Lung (tissue), 11 donors: ENCODE measurements at regions not wholly inside any gene's neighbourhood (a gene's known extent, or its start where the extent isn't known, plus 50 kb on each side); places are given as distances from the start of the nearest gene placed in this dataset.

Experiments
- ATAC-seq: fragments of 200-7000 bp; cut with Tn5 transposase; one replicate; pipeline ENCODE4 v1.9.1; 2020; ENCODE audit warnings: moderate number of reproducible peaks; ENCODE audit not compliant: insufficient read depth, low FRiP score
- DNase-seq, 3 donors: peaks; one replicate each; pipeline ENCODE4 v3.0.0-alpha.2; 2013 to 2017
- H3K27ac ChIP-seq, 2 donors: one replicate each; pipeline ENCODE4 v1.5.1; 2013; ENCODE audit warnings: mild to moderate bottlenecking in 2 of 2, moderate library complexity in 2 of 2, control low read depth in 1 of 2, inconsistent platforms in 1 of 2, low read depth in 1 of 2, low read length in 1 of 2
- H3K27me3 ChIP-seq, 3 donors: one replicate each; pipeline ENCODE4 v1.5.1; 2013; ENCODE audit warnings: low read length in 2 of 3; ENCODE audit not compliant: control insufficient read depth in 3 of 3, insufficient read depth in 3 of 3
- H3K36me3 ChIP-seq, 4 donors: one replicate each; pipeline ENCODE4 v1.5.1; 2013; ENCODE audit warnings: low read length in 4 of 4, mild to moderate bottlenecking in 1 of 4, moderate library complexity in 1 of 4; ENCODE audit not compliant: control insufficient read depth in 4 of 4, insufficient read depth in 4 of 4
- H3K4me1 ChIP-seq, 5 donors: one replicate each; pipeline ENCODE4 v1.5.1; 2013; ENCODE audit warnings: low read length in 5 of 5, mild to moderate bottlenecking in 2 of 5, moderate library complexity in 1 of 5; ENCODE audit not compliant: control insufficient read depth in 5 of 5, insufficient read depth in 5 of 5
- H3K4me3 ChIP-seq: one replicate; pipeline ENCODE4 v1.5.1; 2013; ENCODE audit warnings: mild to moderate bottlenecking, control low read depth, moderate library complexity
- H3K9ac ChIP-seq, 2 donors: one replicate each; pipeline ENCODE4 v1.5.1; 2013; ENCODE audit warnings: low read length in 2 of 2, control low read depth in 1 of 2; ENCODE audit not compliant: insufficient read depth in 1 of 2
- H3K9me3 ChIP-seq, 4 donors: one replicate each; pipeline ENCODE4 v1.5.1; 2013; ENCODE audit warnings: low read length in 3 of 4, mild to moderate bottlenecking in 1 of 4, moderate library complexity in 1 of 4; ENCODE audit not compliant: control insufficient read depth in 4 of 4, insufficient read depth in 3 of 4
- CTCF ChIP-seq: IDR thresholded peaks from 2 replicates; pipeline ENCODE4 v1.5.1; 2012; ENCODE audit warnings: mild to moderate bottlenecking; ENCODE audit errors: control extremely low read depth, extremely low read depth
- WGBS, 2 donors: extraction: QIAGEN DNeasy Blood & Tissue Kit; methylation state at CpG; one replicate each; pipeline ENCODE4 v1.1.7; 2013; 5-methylcytosine and 5-hydroxymethylcytosine counted together
- donor health status: control.
- donor health status: control.
- donor health status: Bipolar disorder and iron deficiency.
- donor health status: healthy.
- donor health status: DM: yes; HTN: yes; CAD: no.

GRCh38 chr9:27933210-27934025 lies 360.1 kb upstream of the C9orf72 start:
- H3K36me3 ChIP-seq: no peaks in the 10 kb centered on the region
- H3K27ac ChIP-seq: no peak overlapping the region
- H3K9ac ChIP-seq: no peak overlapping the region
- no peak overlapping the region for H3K4me3 ChIP-seq
- H3K27me3 ChIP-seq: no peaks in the 10 kb centered on the region
- WGBS, 2 donors: 74 to 81% methylated on average over 6 of the region's 6 CpGs
- no peaks in the 10 kb centered on the region for H3K4me1 ChIP-seq
- no peak for TF ChIP-seq CTCF
- ATAC-seq (no peak), DNase-seq (no peak)
- H3K9me3 ChIP-seq: peaks cover 0 to 2% (median 0%) of the 10 kb centered on the region in 4 donors

GRCh38 chr9:27934471-27934870 lies 361.2 kb upstream of the C9orf72 start:
- Histone ChIP-seq H3K27me3 (no peaks in the 10 kb centered on the region), H3K9me3 (peaks cover 0 to 2% (median 0%) of the 10 kb centered on the region in 4 donors), H3K4me3 (no peak overlapping the region), H3K9ac (no peak overlapping the region), H3K36me3 (no peaks in the 10 kb centered on the region), H3K27ac (no peak overlapping the region), H3K4me1 (no peaks in the 10 kb centered on the region)
- 66 to 73% methylated on average over 5 of the region's 5 CpGs for WGBS, 2 donors
- no peak for TF ChIP-seq CTCF
- ATAC-seq (no peak), DNase-seq (peak in 1 of 3 donors; percentile 2)

GRCh38 chr9:27939186-27939585 lies 365.9 kb upstream of the C9orf72 start:
- TF ChIP-seq CTCF: no peak
- Histone ChIP-seq H3K4me3 (no peak overlapping the region), H3K9ac (no peak overlapping the region), H3K27me3 (no peaks in the 10 kb centered on the region), H3K36me3 (no peaks in the 10 kb centered on the region), H3K4me1 (no peaks in the 10 kb centered on the region), H3K27ac (no peak overlapping the region), H3K9me3 (no peaks in the 10 kb centered on the region)
- 45 to 71% methylated on average over 2 of the region's 2 CpGs for WGBS, 2 donors
- ATAC-seq: no peak
- DNase-seq: peak in 1 of 3 donors; percentile 3
